GM19324 (cell line): ENCODE measurements at regions not wholly inside any gene's neighbourhood (a gene's known extent, or its start where the extent isn't known, plus 50 kb on each side); places are given as distances from the start of the nearest gene placed in this dataset.
"Not testable (repeated sequence)": the region's sequence is repeated elsewhere in the genome, so short reads cannot be mapped to it uniquely, and the experiment has no call there.

ENCODE experiments used
- ATAC-seq: cut with Tn5 transposase; IDR thresholded peaks from one replicate; pipeline ENCODE4 v1.9.1; 2021; ENCODE audit warnings: mild to moderate bottlenecking, moderate library complexity; ENCODE audit not compliant: unreplicated experiment, low FRiP score

DNA sequence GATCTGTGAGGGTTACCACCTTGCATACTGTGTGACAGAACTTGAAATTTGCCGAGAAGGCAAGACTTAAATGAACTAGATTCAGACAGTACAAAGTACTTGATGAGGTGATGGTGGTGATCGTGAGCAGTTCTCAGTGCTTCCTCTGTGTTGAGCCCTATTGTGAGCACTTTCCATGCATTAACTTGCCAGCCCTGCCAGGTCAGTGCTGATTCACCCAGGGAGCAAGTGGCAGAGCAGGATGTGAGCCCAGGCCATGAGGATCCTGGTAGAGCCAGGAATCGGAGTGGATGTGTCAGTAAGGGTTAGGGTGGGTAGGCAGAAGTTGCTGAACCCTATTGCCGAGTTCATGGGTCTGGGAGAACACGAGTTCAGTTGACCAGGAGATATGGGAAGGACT lies 4545.7 kb upstream of the TPTE start:
- ATAC-seq: not testable (repeated sequence)

DNA sequence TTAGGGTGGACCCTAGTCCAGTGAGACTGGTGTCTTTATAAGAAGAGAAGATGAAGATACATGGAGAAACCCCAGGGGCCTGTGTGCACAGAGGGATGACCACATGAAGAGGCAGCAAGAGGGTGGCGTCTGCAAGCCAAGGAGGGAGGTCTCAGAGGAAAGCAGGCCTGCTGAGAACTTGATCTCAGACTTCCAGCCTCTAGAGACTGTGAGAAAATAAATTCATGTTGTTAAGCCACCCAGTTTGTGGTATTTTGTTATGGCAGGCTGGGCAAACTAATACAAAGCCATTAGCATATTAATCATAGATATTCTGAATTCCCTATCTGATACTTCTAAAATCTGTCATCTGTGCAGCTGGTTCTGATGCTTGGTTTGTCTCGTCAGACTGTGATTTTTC lies 4523.8 kb upstream of the TPTE start:
- not testable (repeated sequence) for ATAC-seq

DNA sequence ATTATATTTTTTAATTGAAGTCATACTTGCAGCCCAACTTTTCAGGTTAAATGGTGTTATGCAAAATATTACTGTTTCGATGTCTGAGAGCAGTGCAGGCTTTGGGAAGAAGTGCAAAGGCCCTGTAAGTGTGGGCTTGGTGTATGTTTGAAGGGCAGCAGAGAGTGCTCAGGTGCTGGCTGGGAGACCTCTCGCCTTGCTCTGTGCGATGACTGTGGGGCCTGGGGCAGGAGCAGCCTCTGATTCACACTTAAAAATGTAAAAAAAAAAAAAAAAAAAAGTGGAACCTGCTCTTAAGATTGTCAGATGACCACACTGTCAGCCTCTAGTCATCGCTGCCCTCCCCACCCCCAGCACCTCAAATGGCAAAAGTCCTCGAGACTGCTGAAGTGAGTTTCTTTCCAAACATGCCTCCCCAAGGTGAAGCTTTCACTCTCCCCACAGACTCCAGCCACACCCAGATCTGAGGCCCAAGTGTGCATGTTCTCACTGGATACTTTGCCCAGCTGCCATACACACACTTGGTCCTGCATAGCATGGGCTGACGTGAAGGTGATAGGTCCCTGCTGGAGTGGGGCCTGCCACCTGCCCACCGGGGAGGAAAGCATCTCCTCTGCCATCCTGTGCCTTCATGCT lies 4505.8 kb upstream of the TPTE start:
- not testable (repeated sequence) for ATAC-seq

DNA sequence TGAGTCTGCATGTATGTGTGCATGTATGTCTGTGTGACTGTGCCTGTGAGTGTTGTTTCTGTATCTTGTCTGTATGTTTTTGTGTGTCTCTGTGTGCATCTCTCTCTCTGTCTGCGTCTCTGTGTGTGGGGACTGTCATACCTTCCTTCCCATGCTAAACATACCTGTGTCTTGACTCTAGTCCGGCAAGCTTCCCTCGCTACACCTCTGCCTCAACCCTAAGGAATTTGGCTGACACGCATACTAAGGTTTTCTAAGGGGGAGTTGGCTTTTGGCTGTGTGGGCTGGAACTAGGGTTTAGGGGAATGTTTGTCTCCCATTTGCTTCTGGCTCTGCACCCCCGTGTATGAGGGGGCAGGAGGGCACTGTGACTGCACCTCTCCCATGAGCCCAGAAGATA lies 4500.9 kb upstream of the TPTE start:
- not testable (repeated sequence) for ATAC-seq

DNA sequence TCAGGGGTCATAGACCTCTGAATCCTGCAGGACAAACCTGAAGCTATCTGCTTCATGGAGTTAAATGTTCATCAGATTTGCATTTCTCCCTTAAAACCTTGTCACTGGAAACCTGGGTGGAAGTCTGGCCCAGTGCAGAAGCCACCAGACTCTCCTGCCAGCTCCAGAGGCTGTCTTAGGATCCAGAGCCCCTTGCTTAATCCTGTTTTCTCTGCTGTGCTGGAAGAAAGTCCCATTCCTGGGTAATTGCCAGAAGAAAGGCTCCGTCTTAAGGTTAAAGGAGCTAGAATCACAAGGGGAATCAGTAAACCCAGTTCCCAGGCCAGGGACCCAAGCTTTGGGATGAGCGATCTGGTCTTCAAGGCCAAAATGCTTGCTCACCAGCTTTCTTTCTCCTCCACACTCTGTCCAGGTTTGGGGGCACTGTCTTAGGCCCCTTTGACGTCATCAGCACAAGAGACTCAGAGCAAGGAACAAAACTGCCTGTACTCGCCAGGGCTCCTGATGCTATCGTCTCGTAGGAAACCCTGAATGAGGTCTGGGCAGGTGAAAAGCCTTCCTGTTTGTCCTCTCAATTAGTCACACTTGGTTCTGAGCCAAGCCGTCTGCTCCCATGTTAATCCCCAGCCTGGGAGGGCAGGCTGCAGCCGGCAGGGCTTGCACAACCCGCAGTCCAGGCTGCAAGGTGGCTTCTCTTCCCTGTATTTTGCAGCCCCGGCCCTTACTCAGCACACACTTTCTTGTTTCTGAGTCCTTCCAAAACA lies 4500.2 kb upstream of the TPTE start:
- ATAC-seq: not testable (repeated sequence)

DNA sequence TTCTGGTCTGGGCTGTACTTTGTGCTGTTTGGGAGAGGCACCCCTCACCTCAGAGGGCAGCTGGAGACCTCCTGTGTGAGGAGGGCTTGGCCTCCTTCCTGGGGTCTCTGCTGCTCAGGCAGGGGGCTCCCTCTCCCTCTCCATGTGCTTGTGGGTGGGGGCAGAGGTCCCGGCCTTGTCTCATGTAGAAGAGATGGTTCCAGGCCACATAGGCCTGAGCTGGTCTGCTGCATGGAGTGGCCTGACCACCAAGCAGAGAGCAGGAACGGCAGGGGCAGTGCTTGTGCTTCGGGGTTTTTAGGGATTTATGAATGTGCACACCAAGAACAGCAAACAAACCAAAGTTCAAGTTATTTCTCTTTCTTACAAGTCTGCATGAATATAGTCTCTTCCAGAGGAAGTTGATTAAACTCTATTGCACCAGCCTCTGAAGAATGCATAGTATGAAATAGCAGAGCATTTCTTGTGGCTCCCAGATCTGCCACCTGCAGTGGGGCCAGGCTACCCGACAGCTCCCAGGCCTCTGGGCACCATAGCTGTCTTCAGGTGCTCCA lies 4499.6 kb upstream of the TPTE start:
- not testable (repeated sequence) for ATAC-seq

DNA sequence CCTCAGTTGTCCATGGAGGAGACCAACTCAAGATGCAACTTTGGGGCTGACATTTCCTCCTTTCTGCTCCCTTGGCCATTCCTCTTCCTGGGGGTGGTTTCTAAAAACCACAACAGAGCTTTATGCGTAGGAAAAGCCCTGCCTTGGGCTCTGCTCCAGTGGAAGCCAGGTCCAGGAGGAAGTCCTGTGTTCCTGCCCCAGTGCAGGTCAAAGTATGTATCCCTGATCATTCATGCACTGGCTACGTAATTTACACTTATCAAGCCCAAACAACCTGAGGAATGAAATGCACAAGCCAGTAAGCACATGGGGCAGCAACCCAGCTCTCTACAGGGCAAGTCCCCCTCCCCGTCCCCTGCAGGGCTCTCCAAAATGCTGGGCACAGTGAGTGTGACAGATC lies 4498.1 kb upstream of the TPTE start:
- not testable (repeated sequence) for ATAC-seq

DNA sequence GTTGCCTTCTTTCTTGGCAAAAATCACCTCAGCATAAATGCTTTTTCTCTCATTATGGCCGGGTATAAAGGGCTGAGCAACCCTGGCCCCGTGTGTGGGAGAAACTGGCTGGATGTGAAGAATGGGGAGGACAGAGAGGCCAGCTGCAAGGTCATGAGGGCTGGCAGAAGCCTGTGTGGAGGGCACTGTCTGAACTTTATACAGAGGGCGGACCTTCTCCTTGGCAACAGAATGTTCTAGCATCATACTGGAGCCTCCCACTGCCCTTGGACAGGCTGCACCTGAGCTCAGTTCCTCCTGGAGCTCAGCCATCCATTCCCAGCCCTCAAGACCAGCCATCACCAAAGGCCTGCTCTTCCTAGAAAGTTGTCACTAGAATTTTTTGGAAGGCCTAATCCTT lies 4496.2 kb upstream of the TPTE start:
- not testable (repeated sequence) for ATAC-seq

DNA sequence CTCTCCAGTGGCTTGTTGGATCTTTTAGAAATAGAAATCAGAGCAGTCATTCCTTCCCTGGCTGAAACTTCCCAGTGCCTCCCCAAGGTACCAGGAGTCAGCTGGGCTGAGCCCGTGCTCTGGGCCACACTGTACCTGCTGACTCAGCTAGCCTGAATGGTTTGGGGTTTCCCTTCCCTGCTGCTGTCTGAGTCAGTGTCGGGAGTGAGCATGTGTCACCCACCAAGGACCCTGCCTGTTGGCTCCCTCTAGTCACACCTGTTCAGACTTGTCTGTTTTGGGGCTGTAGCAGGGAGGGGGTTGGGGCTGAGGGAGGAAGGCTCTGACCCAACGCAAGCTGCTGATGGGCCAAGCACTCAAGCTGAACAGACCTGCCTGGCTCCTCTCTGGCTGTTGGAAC lies 4493.9 kb upstream of the TPTE start:
- ATAC-seq: not testable (repeated sequence)

DNA sequence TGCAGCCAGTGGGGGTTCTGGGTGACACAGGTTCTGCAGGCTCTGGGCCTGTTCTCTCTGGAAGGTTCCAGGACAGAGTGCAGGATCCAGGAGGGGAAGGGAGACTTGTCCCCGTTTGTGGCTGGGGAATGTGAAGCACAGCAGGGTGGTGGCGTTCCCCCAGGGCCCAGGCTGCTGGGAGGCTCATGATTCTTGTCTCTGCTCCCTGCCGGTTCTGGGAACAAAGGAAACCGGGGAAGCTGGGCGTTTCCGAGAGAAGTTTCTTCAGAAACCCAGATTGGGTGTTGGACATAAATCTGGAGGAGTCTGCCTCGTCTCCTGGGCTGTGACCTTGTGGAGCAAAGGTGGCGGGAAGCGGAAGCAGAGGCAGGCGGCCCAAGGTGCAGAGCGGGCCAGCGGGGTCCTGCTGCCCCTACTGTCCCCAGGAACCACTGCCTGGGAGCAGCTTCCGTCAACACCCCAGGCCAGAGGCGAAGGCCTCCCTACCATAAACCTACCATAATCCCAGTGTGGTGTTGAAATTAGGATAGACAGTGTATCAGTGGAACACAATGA lies 4487.2 kb upstream of the TPTE start:
- ATAC-seq: not testable (repeated sequence)

DNA sequence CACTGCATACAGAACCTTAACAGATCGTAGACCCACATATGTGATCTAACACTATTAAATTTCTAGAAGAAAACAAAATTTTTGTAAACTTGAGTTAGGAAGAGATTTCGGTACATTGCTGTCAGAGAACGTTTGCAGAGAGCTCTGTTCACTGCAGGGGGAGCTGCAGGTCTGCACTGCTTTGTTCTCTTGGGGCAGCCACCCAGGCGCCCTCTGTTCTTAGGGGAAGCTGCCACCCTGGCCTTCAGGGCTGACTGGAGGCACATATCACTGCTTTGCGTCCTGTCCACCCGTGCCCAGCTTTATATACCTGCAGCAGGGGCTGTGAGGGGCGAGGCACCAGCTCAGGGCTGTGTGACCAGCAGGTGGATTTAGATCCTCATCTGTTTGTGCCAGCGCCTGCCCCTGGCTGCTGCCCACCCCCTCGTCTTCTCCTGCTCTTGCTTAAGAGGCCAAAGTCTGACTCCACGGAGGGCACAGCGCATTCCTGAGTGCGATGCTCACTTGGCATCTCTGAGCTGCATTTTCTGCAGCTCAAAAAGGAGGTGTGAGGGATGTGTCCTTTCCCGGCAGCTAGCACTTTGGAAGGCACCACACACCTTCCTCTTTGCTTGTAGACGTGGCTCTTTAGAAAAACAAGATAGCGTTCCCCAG lies 4486.4 kb upstream of the TPTE start:
- ATAC-seq: not testable (repeated sequence)

DNA sequence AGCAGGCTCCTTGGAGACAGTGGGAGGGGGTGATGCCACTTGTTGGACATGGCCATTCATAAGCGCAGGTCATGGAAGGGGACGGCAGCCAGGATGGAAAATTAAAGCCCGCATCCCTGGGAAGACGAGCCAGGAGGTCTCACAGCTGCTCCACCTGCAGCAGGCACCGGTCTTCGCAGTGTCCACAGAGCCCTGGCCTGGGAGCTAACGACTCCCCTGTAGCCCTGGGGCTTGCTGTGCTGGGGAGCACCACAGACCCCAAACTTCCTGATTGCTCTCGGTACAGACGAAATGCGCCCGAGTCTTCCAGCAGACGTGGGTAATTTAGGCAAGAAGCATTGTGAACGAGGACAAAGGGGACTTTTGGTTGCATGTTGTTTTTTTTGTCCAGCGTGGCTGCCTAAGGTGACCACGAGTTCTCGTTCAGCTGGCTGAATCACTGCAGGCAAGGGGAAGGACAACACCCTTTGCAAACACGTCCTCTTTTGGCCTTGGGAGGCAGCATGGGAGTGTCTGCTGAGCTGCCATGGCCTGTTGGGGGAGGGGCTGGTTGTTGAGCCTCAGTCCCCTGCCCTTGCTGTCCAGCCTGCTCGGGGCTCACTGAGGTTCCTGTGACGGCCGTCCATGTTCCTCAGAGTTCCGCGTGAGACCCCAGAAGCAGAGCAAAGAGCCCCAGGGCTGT lies 4485.8 kb upstream of the TPTE start:
- not testable (repeated sequence) for ATAC-seq

DNA sequence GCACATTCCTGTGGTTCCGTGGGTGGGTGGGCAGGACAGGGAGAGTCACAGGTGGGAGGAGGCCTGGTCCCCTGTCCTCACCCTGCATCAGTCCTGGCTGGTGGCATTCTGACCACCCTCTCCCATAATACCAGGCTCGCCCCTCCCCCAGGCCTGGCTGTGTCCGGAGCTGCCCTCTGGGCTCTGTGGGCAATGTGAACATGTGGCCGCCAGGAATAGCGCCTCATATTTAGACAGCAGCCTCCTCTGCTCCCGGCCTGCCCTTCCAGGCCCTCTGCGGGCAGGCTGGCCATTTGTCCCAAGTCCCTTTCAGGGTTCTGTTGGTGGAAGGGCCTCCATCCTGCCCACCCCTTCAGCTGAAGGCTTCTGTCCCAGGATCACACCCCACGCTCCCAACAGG lies 4482.2 kb upstream of the TPTE start:
- not testable (repeated sequence) for ATAC-seq

DNA sequence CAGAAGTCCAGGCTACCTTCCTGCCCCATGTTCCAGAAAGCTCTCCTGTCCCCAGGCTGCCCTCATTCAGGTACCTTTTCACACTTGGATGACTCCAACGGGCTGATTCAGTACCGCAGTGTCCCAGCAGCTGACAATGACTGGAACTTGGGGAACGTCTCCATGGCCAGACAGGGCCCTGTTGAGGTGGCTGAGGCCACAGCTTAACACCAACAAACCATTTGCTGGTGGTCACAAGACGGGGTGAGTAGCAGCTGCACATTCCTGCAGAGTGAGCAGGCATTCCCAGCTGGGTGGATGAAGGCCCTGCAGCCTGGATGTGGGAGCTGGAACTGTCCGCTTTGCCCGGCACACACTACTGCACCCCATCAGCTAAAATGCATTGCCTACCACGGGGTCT lies 4481.3 kb upstream of the TPTE start:
- ATAC-seq: not testable (repeated sequence)

DNA sequence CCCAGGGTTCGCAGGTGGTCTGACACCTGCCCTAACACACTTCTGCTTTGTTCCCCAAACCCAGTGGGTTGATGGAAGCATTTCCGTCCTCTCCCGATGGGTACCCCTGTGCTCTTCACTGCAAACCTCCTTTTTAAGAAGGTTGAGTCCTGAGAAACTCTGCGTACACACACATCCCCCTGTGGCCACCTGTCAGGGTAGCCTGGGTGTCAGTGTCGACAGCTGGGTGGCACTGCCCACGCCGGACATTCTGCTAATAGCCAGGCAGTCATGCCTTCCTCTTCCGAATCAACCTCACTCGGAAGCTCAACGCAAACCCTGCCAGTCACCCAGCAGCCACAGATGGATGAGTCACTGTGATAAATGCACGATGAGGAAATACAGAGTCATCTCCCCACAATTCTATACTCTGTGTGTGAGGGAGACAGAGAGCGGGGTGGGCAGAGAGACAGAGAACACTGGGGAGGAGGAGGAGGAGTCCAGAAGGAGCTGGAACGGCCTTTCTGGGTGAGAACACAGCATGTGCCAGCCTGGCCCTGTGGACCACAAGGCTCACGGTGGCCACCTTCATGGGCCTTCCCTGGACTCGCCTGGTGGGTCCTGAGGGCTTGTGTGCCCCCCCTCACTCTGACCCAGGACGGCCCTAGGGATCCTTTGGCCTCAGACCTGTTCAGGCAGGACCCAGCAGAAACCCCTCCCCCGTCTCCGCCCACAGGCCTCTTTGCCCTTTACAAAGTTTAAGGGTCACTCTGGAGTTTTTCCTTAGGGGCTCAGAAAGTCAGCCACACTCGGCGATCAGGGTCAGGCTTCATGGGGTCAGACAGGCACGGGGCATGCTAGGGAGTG lies 4477.7 kb upstream of the TPTE start:
- not testable (repeated sequence) for ATAC-seq

DNA sequence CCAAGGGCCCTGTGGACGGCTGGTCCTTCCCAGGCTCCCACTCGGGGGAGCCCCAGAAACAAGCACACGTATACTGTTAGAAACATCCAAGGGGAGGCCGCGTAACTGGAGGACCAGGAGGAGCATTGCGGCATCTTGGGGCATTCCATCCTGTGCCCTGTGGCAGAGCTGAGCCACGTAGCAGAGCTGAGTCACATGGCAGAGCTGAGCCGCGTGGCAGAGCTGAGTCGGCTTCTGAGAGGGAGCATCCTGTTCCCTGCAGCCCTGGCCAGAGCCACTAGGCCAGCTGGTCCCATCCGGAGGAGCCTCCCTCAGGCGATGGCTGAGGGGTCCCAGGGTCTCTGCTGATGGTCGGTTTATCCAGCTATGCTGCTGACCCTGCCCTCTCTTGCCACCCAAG lies 4476.7 kb upstream of the TPTE start:
- not testable (repeated sequence) for ATAC-seq

DNA sequence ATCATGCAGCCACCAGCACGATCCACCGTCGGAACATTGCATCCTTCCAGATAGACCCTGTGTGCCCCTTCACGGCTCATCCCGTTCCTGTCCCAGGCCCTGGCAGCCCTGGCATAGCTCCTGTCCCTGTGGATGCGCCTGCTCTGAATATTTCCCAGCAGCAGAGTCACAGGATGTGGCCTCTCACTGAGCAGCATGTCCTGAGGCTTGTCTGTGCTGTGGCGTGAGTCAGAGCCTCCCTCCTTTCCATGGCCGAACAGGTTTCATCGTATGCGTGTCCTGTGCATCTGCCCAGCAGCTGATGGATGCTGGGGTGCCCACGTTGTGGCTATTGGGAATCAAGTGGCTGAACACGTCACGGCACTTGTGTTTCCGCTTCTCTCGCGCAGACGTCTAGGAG lies 4471.5 kb upstream of the TPTE start:
- ATAC-seq: not testable (repeated sequence)

DNA sequence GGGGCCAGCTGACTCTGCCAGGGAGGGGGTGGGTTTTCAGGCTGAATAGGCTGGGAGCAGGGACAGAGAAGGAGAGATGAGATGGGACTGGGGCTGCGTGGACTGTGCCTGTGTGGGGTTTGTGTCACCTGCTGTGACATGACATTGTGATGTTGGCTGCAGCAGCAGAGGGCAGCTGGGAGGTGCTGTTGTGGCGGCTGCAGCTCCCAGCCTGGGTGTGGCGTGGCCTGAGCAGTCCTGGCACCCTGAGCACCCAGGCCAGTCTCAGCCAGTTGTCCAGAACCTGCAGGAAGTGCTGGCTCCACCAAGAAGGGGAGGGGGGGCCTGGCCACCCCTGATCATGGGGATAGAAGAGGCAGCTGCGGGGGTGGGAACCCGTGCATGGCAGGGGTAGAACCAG lies 4469.3 kb upstream of the TPTE start:
- not testable (repeated sequence) for ATAC-seq

DNA sequence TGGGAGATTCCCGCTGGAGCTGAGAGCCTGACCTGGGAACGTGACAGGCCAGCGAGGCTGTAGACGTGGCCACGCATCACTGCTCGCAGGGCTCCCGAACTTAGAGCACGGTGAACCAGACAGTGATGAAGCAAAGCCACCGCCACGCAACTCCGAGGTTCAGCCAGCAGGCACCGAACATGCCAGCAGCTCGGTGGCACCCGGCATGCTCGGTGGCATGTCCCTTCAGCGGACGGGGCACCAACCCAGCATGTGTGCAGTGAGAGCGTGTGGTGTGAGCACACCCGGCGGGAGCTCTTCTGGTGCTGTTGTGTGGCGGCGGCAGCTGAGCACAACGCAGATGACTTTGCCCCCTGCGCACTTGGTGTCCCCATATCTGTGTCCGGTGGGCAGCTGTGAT lies 4468.2 kb upstream of the TPTE start:
- ATAC-seq: not testable (repeated sequence)
